ENCODE measurements at regions not wholly inside any gene's neighbourhood (a gene's known extent, or its start where the extent isn't known, plus 50 kb on each side); places are given as distances from the start of the nearest gene placed in this dataset.

- H3K36me3 ChIP-seq (replicated peaks; ENCODE audit: insufficient read depth, low read length) = no peaks in the 10 kb centered on the region
- no peaks in the 10 kb centered on the region for H3K4me1 ChIP-seq (ENCODE audit: low read length)
Observed at GRCh38 chrX:121254336-121254735, 206.9 kb downstream of the GLUD2 start.

GRCh38 chrX:121256647-121257046, 209.2 kb downstream of the GLUD2 start:
- no peaks in the 10 kb centered on the region for H3K4me1 ChIP-seq (ENCODE audit: low read length)
- H3K79me2 ChIP-seq (ENCODE audit: low read length) = no peaks in the 10 kb centered on the region
- H4K20me1 ChIP-seq (ENCODE audit: insufficient read depth, low read length) = no peaks in the 10 kb centered on the region
- no peak overlapping the region for H3K4me2 ChIP-seq (ENCODE audit: low read depth, low read length)
- H3K4me3 ChIP-seq (ENCODE audit: low read length) = no peak overlapping the region
- no peaks in the 10 kb centered on the region for H3K27me3 ChIP-seq (replicated peaks; ENCODE audit: insufficient read depth, low read length)
- H3F3A ChIP-seq (ENCODE audit: insufficient read depth, low read length) = no peaks in the 10 kb centered on the region
- no peak overlapping the region for H3K9ac ChIP-seq (ENCODE audit: low read length)
- no peaks in the 10 kb centered on the region for H3K36me3 ChIP-seq (replicated peaks; ENCODE audit: insufficient read depth, low read length)
- no peak overlapping the region for H2AFZ ChIP-seq (ENCODE audit: low read length)
- H3K9me3 ChIP-seq (replicated peaks; ENCODE audit: insufficient read depth, low read length) = no peaks in the 10 kb centered on the region
- TF ChIP-seq EZH2 (optimal IDR thresholded peaks at IDR 0.05; ENCODE audit: low read depth, low read length) (no peak), EZH2phosphoT487 (IDR thresholded peaks at IDR 0.05; ENCODE audit: low read length) (no peak), CTCF (IDR thresholded peaks at IDR 0.05; ENCODE audit: low read length) (no peak)
- DNase-seq = no peak
- no peaks in the 10 kb centered on the region for H3K9me2 ChIP-seq (replicated peaks; ENCODE audit: insufficient read depth, low read length)
- H3K27ac ChIP-seq (ENCODE audit: low read length) = no peak overlapping the region

More at GRCh38 chrX:121254336-121254735, 206.9 kb downstream of the GLUD2 start:
- Histone ChIP-seq H2AFZ (ENCODE audit: low read length) (no peak overlapping the region), H3K27ac (ENCODE audit: low read length) (no peak overlapping the region), H3K9ac (ENCODE audit: low read length) (no peak overlapping the region), H4K20me1 (ENCODE audit: insufficient read depth, low read length) (no peaks in the 10 kb centered on the region), H3K4me2 (ENCODE audit: low read depth, low read length) (no peak overlapping the region), H3K79me2 (ENCODE audit: low read length) (no peaks in the 10 kb centered on the region), H3K9me3 (replicated peaks; ENCODE audit: insufficient read depth, low read length) (no peaks in the 10 kb centered on the region), H3F3A (ENCODE audit: insufficient read depth, low read length) (no peaks in the 10 kb centered on the region), H3K27me3 (replicated peaks; ENCODE audit: insufficient read depth, low read length) (no peaks in the 10 kb centered on the region), H3K9me2 (replicated peaks; ENCODE audit: insufficient read depth, low read length) (no peaks in the 10 kb centered on the region), H3K4me3 (ENCODE audit: low read length) (no peak overlapping the region)
- TF ChIP-seq CTCF (IDR thresholded peaks at IDR 0.05; ENCODE audit: low read length) = no peak
- TF ChIP-seq EZH2 (optimal IDR thresholded peaks at IDR 0.05; ENCODE audit: low read depth, low read length) = no peak
- DNase-seq = no peak

- TF ChIP-seq CTCF (IDR thresholded peaks at IDR 0.05; ENCODE audit: low read length) = no peak
- no peak for TF ChIP-seq EZH2 (optimal IDR thresholded peaks at IDR 0.05; ENCODE audit: low read depth, low read length)
- TF ChIP-seq EZH2phosphoT487 (IDR thresholded peaks at IDR 0.05; ENCODE audit: low read length) = no peak
- Histone ChIP-seq H3K9ac (ENCODE audit: low read length) (no peak overlapping the region), H2AFZ (ENCODE audit: low read length) (no peak overlapping the region), H3K9me3 (replicated peaks; ENCODE audit: insufficient read depth, low read length) (no peaks in the 10 kb centered on the region), H3K9me2 (replicated peaks; ENCODE audit: insufficient read depth, low read length) (no peaks in the 10 kb centered on the region), H3K4me1 (ENCODE audit: low read length) (no peaks in the 10 kb centered on the region), H3K4me2 (ENCODE audit: low read depth, low read length) (no peak overlapping the region), H3K79me2 (ENCODE audit: low read length) (no peaks in the 10 kb centered on the region), H3K27ac (ENCODE audit: low read length) (no peak overlapping the region), H4K20me1 (ENCODE audit: insufficient read depth, low read length) (no peaks in the 10 kb centered on the region), H3K27me3 (replicated peaks; ENCODE audit: insufficient read depth, low read length) (no peaks in the 10 kb centered on the region), H3F3A (ENCODE audit: insufficient read depth, low read length) (no peaks in the 10 kb centered on the region), H3K4me3 (ENCODE audit: low read length) (no peak overlapping the region), H3K36me3 (replicated peaks; ENCODE audit: insufficient read depth, low read length) (no peaks in the 10 kb centered on the region)
- no peak for DNase-seq
Observed at GRCh38 chrX:121258545-121258944, 211.1 kb downstream of the GLUD2 start.
